CD14-positive monocyte (primary cell): ENCODE measurements at regions not wholly inside any gene's neighbourhood (a gene's known extent, or its start where the extent isn't known, plus 50 kb on each side); places are given as distances from the start of the nearest gene placed in this dataset.

Experiments used
- DNase-seq, 3 donors: peaks; one replicate each; pipeline ENCODE4 v3.0.0-alpha.2; 2011 to 2022
- H2AFZ ChIP-seq: 2 replicates; pipeline ENCODE4 v1.6.0; 2012; ENCODE audit warnings: mild to moderate bottlenecking, low read depth, low read length, inconsistent platforms; ENCODE audit not compliant: insufficient read depth, poor library complexity, severe bottlenecking
- H3K27ac ChIP-seq, 2 donors: 1 replicate in 1 of 2; 2 replicates in 1 of 2; pipeline ENCODE4 v1.5.1; 2012 to 2013; ENCODE audit warnings: low read length in 2 of 2, control low read depth in 1 of 2, inconsistent platforms in 1 of 2, low read depth in 1 of 2, mild to moderate bottlenecking in 1 of 2
- H3K27me3 ChIP-seq, 2 donors: one replicate each; pipeline versions ENCODE4 v1.6.0 to v1.6.1; 2011 to 2013; ENCODE audit warnings: low read length in 2 of 2; ENCODE audit not compliant: control insufficient read depth in 2 of 2, insufficient read depth in 2 of 2
- H3K36me3 ChIP-seq, 2 donors: replicated peaks in 1 of 2; 1 replicate in 1 of 2; 2 replicates in 1 of 2; pipeline versions ENCODE4 v1.5.1 to v1.6.1; 2012 to 2013; ENCODE audit warnings: low read length in 2 of 2, control low read depth in 1 of 2, inconsistent platforms in 1 of 2, mild to moderate bottlenecking in 1 of 2; ENCODE audit not compliant: insufficient read depth in 2 of 2, control insufficient read depth in 1 of 2
- H3K4me1 ChIP-seq, 2 donors: 1 replicate in 1 of 2; 2 replicates in 1 of 2; pipeline versions ENCODE4 v1.5.1 to v1.6.1; 2012 to 2013; ENCODE audit warnings: low read length in 2 of 2, control low read depth in 1 of 2, inconsistent platforms in 1 of 2, mild to moderate bottlenecking in 1 of 2, moderate library complexity in 1 of 2; ENCODE audit not compliant: insufficient read depth in 2 of 2, control insufficient read depth in 1 of 2
- H3K4me2 ChIP-seq: replicated peaks from 2 replicates; pipeline ENCODE3; 2012; ENCODE audit warnings: low read length, moderate library complexity, mild to moderate bottlenecking; ENCODE audit not compliant: poor library complexity, severe bottlenecking; ENCODE audit errors: extremely low read depth
- H3K4me3 ChIP-seq, 3 experiments: fragments of 200-600 bp in 1 of 3; sonication (generic) in 1 of 3; replicated peaks in 1 of 3; 1 replicate in 2 of 3; 2 replicates in 1 of 3; pipeline ENCODE4 v1.5.1; 2011 to 2013; ENCODE audit warnings: low read length in 3 of 3, mild to moderate bottlenecking in 3 of 3, control low read depth in 2 of 3, low read depth in 2 of 3, inconsistent platforms in 1 of 3, moderate library complexity in 1 of 3
- H3K79me2 ChIP-seq: 2 replicates; pipeline ENCODE4 v1.6.0; 2012; ENCODE audit warnings: mild to moderate bottlenecking, control low read depth, inconsistent platforms, low read length, moderate library complexity; ENCODE audit not compliant: insufficient read depth
- H3K9ac ChIP-seq: 2 replicates; pipeline ENCODE4 v1.6.0; 2017; ENCODE audit warnings: low read length, mild to moderate bottlenecking; ENCODE audit not compliant: insufficient read depth, poor library complexity, severe bottlenecking
- H3K9me3 ChIP-seq, 2 donors: replicated peaks in 1 of 2; 1 replicate in 1 of 2; 2 replicates in 1 of 2; pipeline versions ENCODE4 v1.5.1 to v1.6.1; 2012 to 2013; ENCODE audit warnings: low read length in 2 of 2, control low read depth in 1 of 2; ENCODE audit not compliant: control insufficient read depth in 1 of 2, insufficient read depth in 1 of 2
- H4K20me1 ChIP-seq: 2 replicates; pipeline ENCODE4 v1.6.0; 2012; ENCODE audit warnings: mild to moderate bottlenecking, low read length, control low read depth, moderate library complexity; ENCODE audit not compliant: insufficient read depth
- H3K27ac Mint-ChIP-seq, 7 donors: one replicate each; pipeline ENCODE4 v1.8.0; 2020; ENCODE audit warnings: mild to moderate bottlenecking in 7 of 7, mixed read lengths in 7 of 7, moderate library complexity in 6 of 7, inconsistent platforms in 2 of 7
- H3K27me3 Mint-ChIP-seq, 3 donors: one replicate each; pipeline ENCODE4 v1.8.0; 2021 to 2022; ENCODE audit warnings: low read depth in 3 of 3, mild to moderate bottlenecking in 3 of 3, mixed read lengths in 3 of 3, moderate library complexity in 3 of 3, inconsistent platforms in 1 of 3
- H3K36me3 Mint-ChIP-seq, 2 donors: one replicate each; pipeline ENCODE4 v1.8.0; 2020; ENCODE audit warnings: mixed read lengths in 2 of 2, inconsistent platforms in 1 of 2, mild to moderate bottlenecking in 1 of 2
- H3K4me1 Mint-ChIP-seq: one replicate; pipeline ENCODE4 v1.8.0; 2020; ENCODE audit warnings: mild to moderate bottlenecking, mixed read lengths
- H3K4me3 Mint-ChIP-seq, 2 donors: one replicate each; pipeline ENCODE4 v1.8.0; 2020; ENCODE audit warnings: mild to moderate bottlenecking in 2 of 2, mixed read lengths in 2 of 2, moderate library complexity in 1 of 2
- H3K9me3 Mint-ChIP-seq, 7 donors: one replicate each; pipeline ENCODE4 v1.8.0; 2020 to 2022; ENCODE audit warnings: mixed read lengths in 7 of 7, mild to moderate bottlenecking in 6 of 7, moderate library complexity in 6 of 7, inconsistent platforms in 2 of 7
- CTCF ChIP-seq: fragments of 200-600 bp; IDR thresholded peaks from one replicate; pipeline ENCODE4 v1.8.0; 2022; ENCODE audit warnings: antibody characterized with exemption, mild to moderate bottlenecking
- WGBS: methylation state at CpG from one replicate; pipeline ENCODE4 v1.1.5; 2013; ENCODE audit warnings: missing lambda C conversion rate; ENCODE audit not compliant: insufficient coverage; 5-methylcytosine and 5-hydroxymethylcytosine counted together
- intact Hi-C, 2 donors: fragments of 100-400 bp; cut with micrococcal nuclease; formaldehyde crosslinking; loops; one replicate each; pipeline versions ENCODE4 v1.15.0 to v1.15.1; 2023

GRCh38 chr13:83955011-83955410 lies 72.7 kb upstream of the SLITRK1 start:
- Mint-ChIP-seq H3K4me3 (no peak overlapping the region), H3K36me3 (no peaks in the 10 kb centered on the region), H3K4me1 (no peaks in the 10 kb centered on the region), H3K9me3 (peaks cover 0 to 7% (median 0%) of the 10 kb centered on the region in 7 donors), H3K27ac (peak overlapping the region in 1 of 7 donors; percentile 11), H3K27me3 (no peaks in the 10 kb centered on the region)
- H2AFZ ChIP-seq: no peak overlapping the region
- intact Hi-C loops: no loop called here
- H3K79me2 ChIP-seq: no peaks in the 10 kb centered on the region
- no peak overlapping the region for H3K27ac ChIP-seq
- DNase-seq: no peak
- no peaks in the 10 kb centered on the region for H4K20me1 ChIP-seq
- whole genome bisulfite sequencing: 100% methylated on average over 3 of the region's 3 CpGs
- TF ChIP-seq CTCF: no peak
- no peaks in the 10 kb centered on the region for H3K9me3 ChIP-seq
- no peak overlapping the region for H3K4me3 ChIP-seq
- no peak overlapping the region for H3K9ac ChIP-seq
- no peaks in the 10 kb centered on the region for H3K4me1 ChIP-seq
- no peaks in the 10 kb centered on the region for H3K36me3 ChIP-seq
- H3K27me3 ChIP-seq: no peaks in the 10 kb centered on the region
- no peak overlapping the region for H3K4me2 ChIP-seq

- WGBS: no CpG with 5 or more reads among the region's 2 CpGs
- H3K27me3 Mint-ChIP-seq: no peaks in the 10 kb centered on the region
- H3K9ac ChIP-seq: no peak overlapping the region
- no peak overlapping the region for H2AFZ ChIP-seq
- no peak for TF ChIP-seq CTCF
- H4K20me1 ChIP-seq: no peaks in the 10 kb centered on the region
- H3K9me3 ChIP-seq: no peaks in the 10 kb centered on the region
- intact Hi-C loops: no loop called here
- H3K4me3 Mint-ChIP-seq: no peak overlapping the region
- H3K36me3 ChIP-seq: no peaks in the 10 kb centered on the region
- H3K4me3 ChIP-seq: no peak overlapping the region
- H3K79me2 ChIP-seq: no peaks in the 10 kb centered on the region
- peaks cover 0 to 7% (median 0%) of the 10 kb centered on the region in 7 donors for H3K9me3 Mint-ChIP-seq
- no peaks in the 10 kb centered on the region for H3K27me3 ChIP-seq
- H3K4me1 Mint-ChIP-seq: no peaks in the 10 kb centered on the region
- no peak overlapping the region for H3K27ac Mint-ChIP-seq
- no peak overlapping the region for H3K27ac ChIP-seq
- no peaks in the 10 kb centered on the region for H3K4me1 ChIP-seq
- no peak overlapping the region for H3K4me2 ChIP-seq
- no peaks in the 10 kb centered on the region for H3K36me3 Mint-ChIP-seq
- no peak for DNase-seq
Observed at GRCh38 chr13:83953916-83954315, 71.6 kb upstream of the SLITRK1 start.
